Activated T-cell treated with anti-CD3 and anti-CD28 coated beads for 48 hours (primary cell): ENCODE measurements at regions not wholly inside any gene's neighbourhood (a gene's known extent, or its start where the extent isn't known, plus 50 kb on each side); places are given as distances from the start of the nearest gene placed in this dataset.
"Not testable (repeated sequence)": the region's sequence is repeated elsewhere in the genome, so short reads cannot be mapped to it uniquely, and the experiment has no call there.

Experiments used
- DNase-seq: peaks from one replicate; pipeline ENCODE4 v3.0.0-alpha.2; 2020; ENCODE audit warnings: low read depth

DNA sequence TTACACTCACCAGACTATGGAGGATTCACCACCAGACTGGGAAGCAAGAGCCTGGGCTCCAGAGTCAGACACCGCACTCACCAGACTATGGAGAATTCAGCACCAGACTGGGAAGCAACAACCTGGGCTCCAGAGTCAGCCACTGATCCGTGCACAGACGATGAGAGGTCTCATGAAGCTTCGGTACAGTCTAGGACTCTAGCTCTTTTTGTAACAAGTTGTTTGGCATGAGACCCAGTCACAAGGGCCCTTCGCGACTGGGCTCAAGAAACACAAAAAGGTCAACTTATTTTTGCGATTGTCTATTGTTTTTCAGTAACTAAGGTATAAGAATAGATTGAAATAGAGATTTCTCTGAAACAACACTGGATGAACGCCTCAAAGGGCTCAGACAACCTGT is 192.7 kb upstream of the ADAMTSL1 start:
- no peak for DNase-seq

DNA sequence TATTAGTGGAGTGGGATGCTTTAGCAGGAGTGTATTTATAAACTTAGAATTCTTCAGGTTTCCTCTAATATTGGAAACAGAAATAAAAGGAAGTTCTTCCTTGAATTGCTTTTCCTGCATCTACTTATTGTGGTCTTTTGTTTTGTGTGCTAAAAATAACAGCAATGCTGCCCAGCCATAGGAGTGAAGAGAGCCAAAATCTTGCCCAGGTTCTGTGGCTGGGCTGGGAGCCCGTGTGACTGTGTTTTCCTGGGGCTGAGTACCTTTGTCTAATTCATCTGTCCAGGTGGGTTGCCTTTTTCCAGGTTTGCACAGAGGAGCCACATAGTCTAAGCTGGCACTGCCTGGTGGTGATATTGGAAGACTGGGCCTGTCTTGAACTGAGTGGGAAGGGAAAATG is 179.7 kb upstream of the ADAMTSL1 start:
- DNase-seq: no peak

GRCh38 chr9:18296702-18297055 is 177.3 kb upstream of the ADAMTSL1 start:
- DNase-seq: no peak

DNA sequence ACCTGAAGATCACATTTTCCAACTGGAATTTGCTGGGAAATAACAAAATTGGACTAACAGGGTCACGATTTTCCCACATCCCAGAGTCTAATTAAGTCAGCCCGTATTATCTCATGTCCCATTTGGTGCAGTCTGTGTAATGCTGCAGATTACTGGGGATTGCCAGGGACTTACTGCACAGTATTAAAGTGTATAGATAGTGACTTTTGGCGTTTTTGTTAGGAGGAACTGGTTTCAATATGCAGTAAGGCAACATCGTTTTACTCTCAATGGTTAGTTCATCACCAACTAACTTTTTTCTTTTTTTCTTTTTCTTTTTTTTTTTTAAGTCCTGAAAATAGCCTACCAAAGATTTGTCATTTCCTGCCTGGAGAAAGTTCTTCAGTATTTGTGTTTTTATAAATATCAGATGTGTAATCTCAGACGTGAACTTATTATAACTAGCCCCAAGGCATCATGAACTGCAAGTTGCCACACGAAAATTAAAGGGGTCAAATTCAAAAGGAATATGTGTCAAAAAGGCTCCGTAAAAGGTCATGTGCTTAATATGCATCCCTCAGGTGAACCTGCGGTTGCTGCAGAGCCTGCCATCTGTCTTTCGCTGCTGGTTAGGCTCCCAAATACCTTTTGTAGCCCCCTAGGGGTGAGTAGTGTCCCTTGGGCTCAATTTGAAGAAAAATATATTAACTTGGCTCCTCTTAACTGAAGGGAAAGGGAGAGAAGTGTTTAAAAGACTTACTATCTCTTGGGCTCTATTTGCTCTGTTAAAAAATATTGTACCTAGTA is 176.7 kb upstream of the ADAMTSL1 start:
- no peak for DNase-seq

GRCh38 chr9:18299449-18299848 is 174.5 kb upstream of the ADAMTSL1 start:
- no peak for DNase-seq

- DNase-seq: not testable (repeated sequence)
Observed at GRCh38 chr9:18305167-18305806, 168.7 kb upstream of the ADAMTSL1 start.

GRCh38 chr9:18314316-18314715 is 159.6 kb upstream of the ADAMTSL1 start:
- no peak for DNase-seq

DNA sequence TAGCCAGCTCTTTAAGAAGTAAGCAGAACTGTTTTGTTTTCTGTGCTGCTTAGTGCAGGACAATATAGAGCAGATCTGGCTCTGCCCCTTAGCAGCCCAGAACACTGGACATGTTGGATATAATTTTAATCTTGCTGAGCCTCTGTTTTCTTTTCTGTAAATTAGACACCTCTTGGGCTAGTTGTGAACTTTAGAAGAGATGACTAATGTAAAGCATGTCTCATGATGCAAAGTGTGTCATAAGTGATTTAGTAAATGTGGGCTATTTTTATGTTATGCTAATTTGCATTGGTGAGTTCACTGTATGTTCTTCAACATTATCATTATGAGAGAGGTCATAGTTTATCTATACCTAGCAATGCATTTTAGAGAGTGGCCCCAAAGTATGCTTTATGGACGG is 156.1 kb upstream of the ADAMTSL1 start:
- no peak for DNase-seq

DNA sequence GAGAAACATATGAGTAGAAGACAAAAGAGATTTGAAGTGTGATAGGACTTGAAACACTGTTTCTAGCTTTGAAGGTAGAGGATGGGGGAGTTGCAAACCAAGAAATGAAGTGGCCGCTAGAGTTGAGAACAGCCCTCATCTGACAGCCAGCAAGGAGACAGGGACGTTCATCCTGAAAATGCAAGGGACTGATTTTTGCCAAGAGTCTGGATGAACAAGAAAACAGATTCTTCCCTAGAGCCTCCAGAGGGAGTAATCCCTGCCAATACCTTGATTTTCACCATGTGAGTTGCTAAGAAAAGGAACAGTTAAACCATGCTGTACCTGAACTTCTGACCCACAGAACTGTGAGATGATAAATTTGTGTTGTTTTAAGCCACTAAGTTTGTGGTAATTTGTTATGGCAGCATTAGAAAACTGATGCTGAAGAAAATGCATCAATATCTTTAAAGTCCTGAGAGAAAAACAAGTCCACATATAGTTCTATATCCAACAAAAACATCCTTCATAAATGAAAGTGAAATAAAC is 154.0 kb upstream of the ADAMTSL1 start:
- no peak for DNase-seq

- DNase-seq: no peak
Observed at GRCh38 chr9:18324928-18325745, 148.8 kb upstream of the ADAMTSL1 start.

- DNase-seq: not testable (repeated sequence)
Observed at GRCh38 chr9:18325746-18326011, 148.3 kb upstream of the ADAMTSL1 start.

GRCh38 chr9:18327121-18327520 is 146.8 kb upstream of the ADAMTSL1 start:
- no peak for DNase-seq

DNA sequence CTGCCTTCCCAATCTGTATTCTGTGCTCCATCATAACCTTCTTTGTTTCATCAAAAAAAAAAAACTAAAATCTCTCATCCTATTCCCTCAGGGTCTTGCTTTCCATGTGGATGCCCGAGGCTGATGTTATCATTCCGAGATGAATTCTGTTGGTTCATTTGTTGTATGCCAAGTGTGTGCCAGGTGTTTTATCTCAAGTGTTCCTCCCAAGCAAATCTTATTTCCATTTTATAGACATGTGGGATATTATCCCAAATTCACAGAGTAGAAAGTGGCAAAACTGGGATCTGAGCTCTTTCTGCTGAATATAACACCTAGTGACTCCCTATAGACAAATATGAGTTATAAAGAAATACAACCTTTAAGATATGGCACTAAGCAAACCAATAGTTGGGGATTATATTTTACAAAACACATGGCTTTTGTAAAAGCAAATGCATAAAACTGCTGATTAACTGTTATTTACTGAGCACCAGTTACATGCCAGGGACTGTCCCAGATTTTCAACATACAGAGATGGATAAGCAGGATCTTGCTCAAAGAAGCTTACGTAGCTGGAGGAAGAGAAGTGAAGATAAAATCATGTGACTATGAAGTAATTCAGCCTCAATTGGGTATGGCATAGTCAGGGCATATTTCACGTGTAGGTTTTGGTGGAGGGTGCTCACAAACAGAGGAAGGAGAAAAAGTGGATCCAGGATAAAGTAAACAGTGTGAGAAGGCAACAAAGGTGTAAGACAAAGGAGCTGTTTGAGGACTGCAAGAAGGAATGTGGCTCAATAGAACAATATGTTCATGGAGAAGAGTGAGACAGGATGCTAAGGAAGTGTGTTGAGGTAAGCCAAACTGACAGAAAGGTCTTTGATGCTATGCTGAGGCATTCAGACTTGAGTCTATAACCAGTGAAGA is 143.3 kb upstream of the ADAMTSL1 start:
- DNase-seq: no peak

- no peak for DNase-seq
Observed at GRCh38 chr9:18331310-18331684, 142.7 kb upstream of the ADAMTSL1 start.

DNA sequence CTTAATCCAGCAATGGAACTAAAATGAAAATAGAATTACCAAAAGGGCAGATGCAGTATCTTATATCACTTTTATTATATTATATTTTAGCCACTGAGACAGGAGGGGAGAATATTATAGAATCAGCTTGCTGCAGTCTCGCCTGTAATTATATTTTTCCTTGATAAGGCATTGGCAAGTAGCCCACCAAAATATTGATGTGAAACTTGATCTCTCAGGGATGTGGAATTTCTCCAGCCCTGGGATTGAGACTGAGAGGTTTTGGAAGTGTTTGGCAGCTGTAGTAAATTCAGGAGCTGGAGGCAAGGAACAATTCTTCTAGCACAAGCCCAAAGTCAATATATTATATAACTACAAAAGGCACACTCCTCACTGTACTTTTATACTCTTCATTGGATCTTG is 142.1 kb upstream of the ADAMTSL1 start:
- no peak for DNase-seq

GRCh38 chr9:18333157-18333556 is 140.8 kb upstream of the ADAMTSL1 start:
- no peak for DNase-seq

- DNase-seq: no peak
Observed at GRCh38 chr9:18335825-18336224, 138.1 kb upstream of the ADAMTSL1 start.

DNA sequence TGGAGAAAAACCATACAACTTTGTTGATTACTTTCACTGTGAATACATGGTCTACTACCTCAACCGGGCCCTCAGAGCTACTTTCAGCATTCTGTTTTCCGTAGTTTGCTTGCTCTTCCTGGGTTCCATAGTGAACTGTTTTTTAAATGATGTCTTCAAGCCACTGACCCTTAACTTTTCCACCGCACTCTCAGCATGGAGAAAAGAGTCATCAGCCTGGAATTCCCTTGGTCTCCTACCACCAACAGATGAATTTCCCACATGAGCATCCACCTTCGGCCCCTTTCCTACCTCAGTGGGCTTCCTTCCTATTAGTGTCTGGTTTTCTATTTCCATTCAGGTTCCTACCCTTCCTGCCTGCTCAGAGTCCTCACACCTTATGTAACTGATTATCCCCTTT is 135.9 kb upstream of the ADAMTSL1 start:
- DNase-seq: no peak

GRCh38 chr9:18343784-18344183 is 130.2 kb upstream of the ADAMTSL1 start:
- no peak for DNase-seq

DNA sequence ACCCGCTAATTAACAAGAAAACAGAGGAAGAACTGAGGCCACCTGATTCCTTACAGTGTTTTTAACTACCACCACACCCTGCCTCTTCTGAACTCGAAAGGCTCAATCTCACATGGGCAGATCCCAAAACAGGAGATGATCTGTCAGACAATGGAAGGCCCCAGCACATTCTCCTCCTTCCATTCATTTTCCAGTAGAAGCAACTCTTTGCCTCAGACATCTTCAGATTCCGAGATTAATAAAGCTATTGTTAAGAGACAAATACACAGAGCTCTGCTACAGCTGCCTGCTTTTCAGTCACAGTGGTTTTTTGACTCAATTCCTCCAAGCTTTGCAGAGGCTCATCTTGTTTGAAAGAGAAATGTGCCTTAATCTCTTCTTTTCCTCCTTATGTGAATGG is 127.2 kb upstream of the ADAMTSL1 start:
- no peak for DNase-seq

DNA sequence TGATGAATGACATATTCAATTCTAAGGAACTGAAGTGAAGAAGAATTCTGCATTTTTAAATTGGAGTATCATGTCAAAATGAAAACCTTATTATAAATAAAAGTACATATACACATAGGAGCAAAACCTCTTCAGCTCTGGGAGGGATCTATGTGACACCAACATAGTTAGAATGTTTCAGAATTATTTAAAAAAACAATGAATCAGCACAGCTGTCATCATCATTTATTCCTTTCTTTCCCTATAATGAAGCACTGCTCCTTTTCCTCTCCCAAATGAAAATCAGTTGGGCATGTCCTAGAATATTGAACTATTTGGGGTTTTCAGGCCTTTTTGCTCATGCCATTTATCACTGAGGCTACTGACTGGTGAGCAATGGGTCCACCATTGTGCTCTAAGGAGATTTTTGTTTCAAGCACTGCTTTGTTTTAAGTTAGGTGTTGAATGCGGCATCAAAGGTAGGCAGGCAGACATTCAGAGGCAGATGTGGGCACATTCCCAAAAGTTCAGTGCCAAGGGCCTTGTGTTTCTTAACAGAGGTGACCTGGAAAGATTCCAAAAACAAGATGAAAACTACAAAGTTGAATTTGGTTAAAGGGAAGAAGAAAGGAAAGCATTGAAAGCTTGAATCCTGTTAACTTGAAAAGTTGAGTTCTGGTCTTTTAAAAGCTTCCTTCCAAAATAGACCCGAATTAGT is 126.4 kb upstream of the ADAMTSL1 start:
- DNase-seq: no peak
